Breast epithelium (tissue), 3 donors: ENCODE measurements at regions not wholly inside any gene's neighbourhood (a gene's known extent, or its start where the extent isn't known, plus 50 kb on each side); places are given as distances from the start of the nearest gene placed in this dataset.

Experiments
- CTCF ChIP-seq, 3 donors: fragments of 450-650 bp; IDR thresholded peaks; one replicate each; pipeline ENCODE4 v1.5.1; 2016 to 2017; ENCODE audit warnings: antibody characterized with exemption in 3 of 3, mild to moderate bottlenecking in 3 of 3, moderate library complexity in 3 of 3
- POLR2A ChIP-seq: fragments of 450-650 bp; IDR thresholded peaks from one replicate; pipeline ENCODE4 v1.6.1; 2016; ENCODE audit warnings: antibody characterized with exemption, mild to moderate bottlenecking, moderate library complexity
- POLR2AphosphoS5 ChIP-seq, 3 donors: sonication (generic); formaldehyde crosslinking; IDR thresholded peaks; one replicate each; pipeline ENCODE4 v1.6.1; 2017; ENCODE audit warnings: antibody characterized with exemption in 3 of 3

GRCh38 chr15:59830098-59830497 lies 141.0 kb upstream of the BNIP2 start:
- TF ChIP-seq POLR2AphosphoS5 (IDR thresholded peaks at IDR 0.05) (no peak), CTCF (IDR thresholded peaks at IDR 0.05) (no peak), POLR2A (no peak)
